ENCODE measurements at regions not wholly inside any gene's neighbourhood (a gene's known extent, or its start where the extent isn't known, plus 50 kb on each side); places are given as distances from the start of the nearest gene placed in this dataset.

DNA sequence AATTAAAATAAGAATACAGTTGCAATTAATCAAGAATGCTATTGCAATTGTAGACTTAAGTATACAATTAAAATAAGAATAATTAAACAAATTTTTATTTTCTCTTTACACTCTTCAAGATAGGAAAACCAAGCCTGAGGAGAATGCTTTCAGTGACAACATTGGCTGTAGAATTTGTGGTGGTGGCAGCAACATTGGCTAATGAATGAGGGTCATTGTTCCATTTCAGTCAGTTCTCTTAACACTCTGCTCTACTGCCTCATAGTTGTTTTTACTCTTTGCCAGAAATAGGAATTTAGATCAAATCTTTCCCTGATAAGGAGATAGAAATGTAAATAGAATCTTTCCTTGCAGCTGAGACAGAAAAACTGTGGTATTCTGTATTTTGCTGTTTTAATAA, 391.6 kb downstream of the PCDH20 start:
- no peaks in the 10 kb centered on the region for H3K36me3 Mint-ChIP-seq
- DNase-seq = no peak
- Histone ChIP-seq H3K4me1 (ENCODE audit: control insufficient read depth, insufficient read depth, low read length) (no peaks in the 10 kb centered on the region), H3K9me3 (ENCODE audit: control insufficient read depth, insufficient read depth, low read length) (no peaks in the 10 kb centered on the region), H3K36me3 (ENCODE audit: control insufficient read depth, insufficient read depth, low read length) (no peaks in the 10 kb centered on the region), H3K27ac (ENCODE audit: low read length) (no peak overlapping the region), H3K4me3 (ENCODE audit: low read length) (no peak overlapping the region), H3K27me3 (ENCODE audit: control insufficient read depth, insufficient read depth, low read length) (no peaks in the 10 kb centered on the region)
- no peaks in the 10 kb centered on the region for H3K4me1 Mint-ChIP-seq
- H3K9me3 Mint-ChIP-seq = peaks cover 8 to 18% of the 10 kb centered on the region in 2 donors
- H3K27ac Mint-ChIP-seq = no peak overlapping the region
- TF ChIP-seq, protein P1, sequence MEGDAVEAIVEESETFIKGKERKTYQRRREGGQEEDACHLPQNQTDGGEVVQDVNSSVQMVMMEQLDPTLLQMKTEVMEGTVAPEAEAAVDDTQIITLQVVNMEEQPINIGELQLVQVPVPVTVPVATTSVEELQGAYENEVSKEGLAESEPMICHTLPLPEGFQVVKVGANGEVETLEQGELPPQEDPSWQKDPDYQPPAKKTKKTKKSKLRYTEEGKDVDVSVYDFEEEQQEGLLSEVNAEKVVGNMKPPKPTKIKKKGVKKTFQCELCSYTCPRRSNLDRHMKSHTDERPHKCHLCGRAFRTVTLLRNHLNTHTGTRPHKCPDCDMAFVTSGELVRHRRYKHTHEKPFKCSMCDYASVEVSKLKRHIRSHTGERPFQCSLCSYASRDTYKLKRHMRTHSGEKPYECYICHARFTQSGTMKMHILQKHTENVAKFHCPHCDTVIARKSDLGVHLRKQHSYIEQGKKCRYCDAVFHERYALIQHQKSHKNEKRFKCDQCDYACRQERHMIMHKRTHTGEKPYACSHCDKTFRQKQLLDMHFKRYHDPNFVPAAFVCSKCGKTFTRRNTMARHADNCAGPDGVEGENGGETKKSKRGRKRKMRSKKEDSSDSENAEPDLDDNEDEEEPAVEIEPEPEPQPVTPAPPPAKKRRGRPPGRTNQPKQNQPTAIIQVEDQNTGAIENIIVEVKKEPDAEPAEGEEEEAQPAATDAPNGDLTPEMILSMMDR (IDR thresholded peaks at IDR 0.05) = no peak
- H3K27me3 Mint-ChIP-seq (ENCODE audit: low read depth in 2 of 2) = no peaks in the 10 kb centered on the region
- H3K4me3 Mint-ChIP-seq = no peak overlapping the region
- intact Hi-C loops (cut with micrococcal nuclease) = no loop called here
- ATAC-seq = no peak

DNA sequence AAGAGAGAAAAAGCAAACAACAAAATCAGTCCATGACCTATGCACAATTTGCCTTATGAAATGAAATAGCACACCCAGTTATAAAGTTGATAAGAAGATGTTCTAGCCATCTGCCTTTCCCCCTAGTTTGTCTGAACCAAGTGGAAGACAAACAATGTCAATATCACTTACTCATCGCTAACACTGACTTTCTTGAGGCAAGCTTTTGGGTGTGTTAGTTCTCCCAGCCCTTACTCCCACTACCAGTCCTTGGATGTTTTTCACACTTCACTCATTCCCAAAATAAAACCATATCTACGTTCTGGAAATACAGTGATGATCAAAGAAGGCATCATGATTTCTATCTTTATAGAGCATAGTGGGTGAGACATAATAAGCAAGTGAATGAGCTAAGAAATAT, 393.8 kb downstream of the PCDH20 start:
- TF ChIP-seq, protein P1 (IDR thresholded peaks at IDR 0.05) = no peak
- Mint-ChIP-seq H3K27ac (no peak overlapping the region), H3K27me3 (ENCODE audit: low read depth in 2 of 2) (no peaks in the 10 kb centered on the region), H3K36me3 (no peaks in the 10 kb centered on the region), H3K9me3 (peaks cover 7 to 14% of the 10 kb centered on the region in 2 donors), H3K4me1 (no peaks in the 10 kb centered on the region), H3K4me3 (no peak overlapping the region)
- no peak overlapping the region for H3K27ac ChIP-seq (ENCODE audit: low read length)
- intact Hi-C loops (cut with micrococcal nuclease) = no loop called here
- H3K27me3 ChIP-seq (ENCODE audit: control insufficient read depth, insufficient read depth, low read length) = no peaks in the 10 kb centered on the region
- ATAC-seq = no peak
- no peaks in the 10 kb centered on the region for H3K4me1 ChIP-seq (ENCODE audit: control insufficient read depth, insufficient read depth, low read length)
- H3K4me3 ChIP-seq (ENCODE audit: low read length) = no peak overlapping the region
- 94% methylated on average over 1 of the region's 2 CpGs for WGBS (ENCODE audit: insufficient coverage)
- H3K36me3 ChIP-seq (ENCODE audit: control insufficient read depth, insufficient read depth, low read length) = no peaks in the 10 kb centered on the region
- DNase-seq = no peak
- no peaks in the 10 kb centered on the region for H3K9me3 ChIP-seq (ENCODE audit: control insufficient read depth, insufficient read depth, low read length)

DNA sequence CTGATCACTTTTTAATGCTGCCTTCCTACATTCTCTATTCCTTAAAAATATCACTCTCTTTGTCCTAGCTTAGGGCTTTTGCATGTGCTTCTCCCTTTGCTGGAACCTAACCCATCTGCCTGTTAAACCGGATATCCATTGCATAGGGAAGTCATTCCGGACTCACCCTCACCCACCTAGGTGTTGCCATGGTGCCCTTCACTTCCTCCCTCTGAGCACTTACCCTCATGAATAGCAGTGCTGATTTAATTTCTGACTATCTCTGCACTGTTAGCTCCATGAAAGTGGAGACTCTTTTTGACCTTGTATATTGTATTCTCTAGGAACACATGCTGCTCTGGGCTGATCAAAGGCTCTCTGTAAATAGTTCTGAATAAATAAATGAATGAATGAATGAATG, 401.9 kb downstream of the PCDH20 start:
- no peak overlapping the region for H3K4me3 Mint-ChIP-seq
- intact Hi-C loops (cut with micrococcal nuclease) = no loop called here
- ATAC-seq (no peak), DNase-seq (no peak)
- no peaks in the 10 kb centered on the region for H3K36me3 Mint-ChIP-seq
- no peaks in the 10 kb centered on the region for H3K4me1 Mint-ChIP-seq
- Histone ChIP-seq H3K36me3 (ENCODE audit: control insufficient read depth, insufficient read depth, low read length) (no peaks in the 10 kb centered on the region), H3K4me1 (ENCODE audit: control insufficient read depth, insufficient read depth, low read length) (no peaks in the 10 kb centered on the region), H3K9me3 (ENCODE audit: control insufficient read depth, insufficient read depth, low read length) (peaks cover 3% of the 10 kb centered on the region), H3K27ac (ENCODE audit: low read length) (no peak overlapping the region), H3K4me3 (ENCODE audit: low read length) (no peak overlapping the region), H3K27me3 (ENCODE audit: control insufficient read depth, insufficient read depth, low read length) (no peaks in the 10 kb centered on the region)
- no peak overlapping the region for H3K27ac Mint-ChIP-seq
- TF ChIP-seq, protein P1 (IDR thresholded peaks at IDR 0.05) = no peak
- peaks cover 21 to 25% of the 10 kb centered on the region in 2 donors for H3K9me3 Mint-ChIP-seq
- WGBS (ENCODE audit: insufficient coverage) = 64% methylated on average over 2 of the region's 2 CpGs
- H3K27me3 Mint-ChIP-seq (ENCODE audit: low read depth in 2 of 2) = no peaks in the 10 kb centered on the region

DNA sequence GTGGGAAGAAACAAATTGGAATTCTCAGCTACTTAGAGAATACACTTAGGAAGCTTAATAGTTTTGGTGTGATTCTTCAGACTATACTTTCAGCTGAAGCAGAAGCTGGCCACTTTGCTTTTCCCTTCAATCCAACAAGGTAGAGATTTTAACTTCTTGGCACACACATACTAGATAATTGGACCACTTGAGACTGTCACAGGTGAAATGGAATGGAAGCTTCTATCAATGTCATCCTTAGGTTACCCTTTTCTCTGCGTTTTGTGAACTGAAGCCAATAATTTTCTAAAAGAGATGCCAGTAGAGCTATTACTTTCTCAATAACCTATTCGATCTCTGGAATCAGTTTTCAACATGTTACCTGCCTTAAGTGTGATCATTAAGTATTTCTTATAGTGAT, 405.3 kb downstream of the PCDH20 start:
- no peaks in the 10 kb centered on the region for H3K27me3 Mint-ChIP-seq (ENCODE audit: low read depth in 2 of 2)
- peaks cover 13% of the 10 kb centered on the region for H3K9me3 ChIP-seq (ENCODE audit: control insufficient read depth, insufficient read depth, low read length)
- TF ChIP-seq, protein P1 (IDR thresholded peaks at IDR 0.05) = no peak
- DNase-seq (no peak), ATAC-seq (no peak)
- intact Hi-C loops (cut with micrococcal nuclease) = no loop called here
- peaks cover 31% of the 10 kb centered on the region in 2 donors for H3K9me3 Mint-ChIP-seq
- no peak overlapping the region for H3K27ac ChIP-seq (ENCODE audit: low read length)
- no peaks in the 10 kb centered on the region for H3K27me3 ChIP-seq (ENCODE audit: control insufficient read depth, insufficient read depth, low read length)
- H3K4me1 Mint-ChIP-seq = no peaks in the 10 kb centered on the region
- H3K36me3 ChIP-seq (ENCODE audit: control insufficient read depth, insufficient read depth, low read length) = no peaks in the 10 kb centered on the region
- H3K4me3 Mint-ChIP-seq = no peak overlapping the region
- no peak overlapping the region for H3K27ac Mint-ChIP-seq
- H3K4me1 ChIP-seq (ENCODE audit: control insufficient read depth, insufficient read depth, low read length) = no peaks in the 10 kb centered on the region
- peaks cover 7% of the 10 kb centered on the region for H3K36me3 Mint-ChIP-seq
- WGBS (ENCODE audit: insufficient coverage) = 60% methylated on average over 1 of the region's 2 CpGs
- no peak overlapping the region for H3K4me3 ChIP-seq (ENCODE audit: low read length)

All from natural killer cell (primary cell).